Stomach (tissue), 8 donors: ENCODE measurements at regions not wholly inside any gene's neighbourhood (a gene's known extent, or its start where the extent isn't known, plus 50 kb on each side); places are given as distances from the start of the nearest gene placed in this dataset.

Experiments
- DNase-seq, 2 donors: peaks; one replicate each; pipeline versions ENCODE4 v3.0.0 to v3.0.0-alpha.2; 2013 to 2019
- H3K27ac ChIP-seq, 5 donors: fragments of 200-600 bp in 4 of 5; sonication (generic) in 4 of 5; one replicate each; pipeline ENCODE4 v1.5.1; 2013 to 2019; ENCODE audit warnings: mild to moderate bottlenecking in 1 of 5, moderate library complexity in 1 of 5
- H3K27me3 ChIP-seq, 3 donors: fragments of 200-600 bp; sonication (generic); one replicate each; pipeline ENCODE4 v1.5.1; 2017 to 2019; ENCODE audit warnings: mixed run types in 1 of 3
- H3K36me3 ChIP-seq, 4 donors: fragments of 200-600 bp; sonication (generic); 1 replicate in 3 of 4; 2 replicates in 1 of 4; pipeline ENCODE4 v1.5.1; 2016 to 2019
- H3K4me1 ChIP-seq, 4 donors: fragments of 200-600 bp; sonication (generic); one replicate each; pipeline ENCODE4 v1.5.1; 2016 to 2019
- H3K4me3 ChIP-seq, 4 donors: fragments of 200-600 bp; sonication (generic) in 3 of 4; one replicate each; pipeline ENCODE4 v1.5.1; 2016 to 2019; ENCODE audit warnings: mild to moderate bottlenecking in 1 of 4
- H3K9me3 ChIP-seq, 4 donors: fragments of 200-600 bp; sonication (generic); one replicate each; pipeline ENCODE4 v1.5.1; 2016 to 2019
- EP300 ChIP-seq: sonication (generic); formaldehyde crosslinking; IDR thresholded peaks from one replicate; pipeline ENCODE4 v1.6.1; 2017; ENCODE audit warnings: antibody characterized with exemption
- POLR2A ChIP-seq, 4 donors: fragments of 450-650 bp; IDR thresholded peaks; one replicate each; pipeline ENCODE4 v1.6.1; 2016; ENCODE audit warnings: antibody characterized with exemption in 4 of 4, control low read depth in 2 of 4, mild to moderate bottlenecking in 1 of 4, moderate library complexity in 1 of 4
- POLR2AphosphoS5 ChIP-seq, 3 donors: sonication (generic); formaldehyde crosslinking; IDR thresholded peaks; one replicate each; pipeline ENCODE4 v1.6.1; 2016; ENCODE audit warnings: antibody characterized with exemption in 3 of 3
- WGBS, 5 donors: extraction: QIAGEN DNeasy Blood & Tissue Kit in 3 of 5; methylation state at CpG; one replicate each; pipeline versions ENCODE4 v1.1.5 to v1.1.7; 2013 to 2018; 5-methylcytosine and 5-hydroxymethylcytosine counted together
- intact Hi-C: fragments of 100-400 bp; cut with DNase I; formaldehyde crosslinking; loops from one replicate; pipeline ENCODE4 v1.15.1; 2023; ENCODE audit warnings: low total_unique reads
- TF ChIP-seq, protein P1 (sequence below), 7 experiments: fragments of 450-650 bp in 4 of 7; fragments of 200-600 bp in 3 of 7; sonication (generic) in 3 of 7; IDR thresholded peaks; one replicate each; pipeline ENCODE4 v1.5.1; 2016 to 2019; ENCODE audit warnings: antibody characterized with exemption in 7 of 7, control low read depth in 2 of 7, mild to moderate bottlenecking in 1 of 7
- donor health status: healthy with polysubstance abuse.
- donor health status: Bipolar disorder and iron deficiency.
- donor health status: healthy.

- no peak for DNase-seq
- 58 to 66% (median 64%) methylated on average over 2 of the region's 2 CpGs for WGBS, 5 donors
- TF ChIP-seq POLR2A (IDR thresholded peaks at IDR 0.05) = no peak
- TF ChIP-seq, protein P1, sequence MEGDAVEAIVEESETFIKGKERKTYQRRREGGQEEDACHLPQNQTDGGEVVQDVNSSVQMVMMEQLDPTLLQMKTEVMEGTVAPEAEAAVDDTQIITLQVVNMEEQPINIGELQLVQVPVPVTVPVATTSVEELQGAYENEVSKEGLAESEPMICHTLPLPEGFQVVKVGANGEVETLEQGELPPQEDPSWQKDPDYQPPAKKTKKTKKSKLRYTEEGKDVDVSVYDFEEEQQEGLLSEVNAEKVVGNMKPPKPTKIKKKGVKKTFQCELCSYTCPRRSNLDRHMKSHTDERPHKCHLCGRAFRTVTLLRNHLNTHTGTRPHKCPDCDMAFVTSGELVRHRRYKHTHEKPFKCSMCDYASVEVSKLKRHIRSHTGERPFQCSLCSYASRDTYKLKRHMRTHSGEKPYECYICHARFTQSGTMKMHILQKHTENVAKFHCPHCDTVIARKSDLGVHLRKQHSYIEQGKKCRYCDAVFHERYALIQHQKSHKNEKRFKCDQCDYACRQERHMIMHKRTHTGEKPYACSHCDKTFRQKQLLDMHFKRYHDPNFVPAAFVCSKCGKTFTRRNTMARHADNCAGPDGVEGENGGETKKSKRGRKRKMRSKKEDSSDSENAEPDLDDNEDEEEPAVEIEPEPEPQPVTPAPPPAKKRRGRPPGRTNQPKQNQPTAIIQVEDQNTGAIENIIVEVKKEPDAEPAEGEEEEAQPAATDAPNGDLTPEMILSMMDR (IDR thresholded peaks at IDR 0.05) = no peak
- intact Hi-C loops = no loop called here
- H3K27ac ChIP-seq = no peak overlapping the region
- no peaks in the 10 kb centered on the region for H3K4me1 ChIP-seq
- no peak overlapping the region for H3K4me3 ChIP-seq
- H3K27me3 ChIP-seq = no peaks in the 10 kb centered on the region
- peaks cover 0 to under 1% (median 0%) of the 10 kb centered on the region in 4 donors for H3K9me3 ChIP-seq
- no peaks in the 10 kb centered on the region for H3K36me3 ChIP-seq
Measured at GRCh38 chr2:212618636-212619035, 80.0 kb upstream of the ERBB4 start.

GRCh38 chr2:212610872-212611425, 72.3 kb upstream of the ERBB4 start:
- 59 to 82% (median 74%) methylated on average over 3 of the region's 3 CpGs for WGBS, 5 donors
- Histone ChIP-seq H3K27ac (no peak overlapping the region), H3K4me3 (no peak overlapping the region), H3K27me3 (no peaks in the 10 kb centered on the region), H3K9me3 (no peaks in the 10 kb centered on the region), H3K36me3 (no peaks in the 10 kb centered on the region), H3K4me1 (no peaks in the 10 kb centered on the region)
- intact Hi-C loops = no loop called here
- no peak for DNase-seq
- TF ChIP-seq EP300 (no peak), POLR2AphosphoS5 (IDR thresholded peaks at IDR 0.05) (no peak), POLR2A (IDR thresholded peaks at IDR 0.05) (no peak)
- TF ChIP-seq, protein P1 (IDR thresholded peaks at IDR 0.05) = no peak

DNA sequence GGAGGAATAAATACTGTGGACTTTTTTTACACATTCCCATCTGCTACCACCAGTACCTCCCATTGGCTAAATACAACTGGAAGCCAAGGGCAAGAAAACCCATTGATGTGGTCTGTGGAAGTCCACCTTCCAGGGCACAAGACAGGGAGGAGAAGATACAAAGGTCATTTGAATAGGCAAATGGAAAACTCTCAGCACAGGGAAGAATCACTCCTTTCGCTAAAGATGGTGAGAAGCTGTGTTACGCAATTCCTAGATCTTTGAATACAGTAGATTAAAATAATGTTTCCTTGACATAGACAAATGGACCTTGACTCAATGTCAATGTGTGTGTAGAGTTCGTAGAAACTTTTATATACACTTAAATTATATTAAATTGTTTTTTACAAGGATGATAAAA, 70.9 kb upstream of the ERBB4 start:
- Histone ChIP-seq H3K27me3 (no peaks in the 10 kb centered on the region), H3K27ac (no peak overlapping the region), H3K4me3 (no peak overlapping the region), H3K36me3 (no peaks in the 10 kb centered on the region), H3K4me1 (no peaks in the 10 kb centered on the region), H3K9me3 (no peaks in the 10 kb centered on the region)
- TF ChIP-seq, protein P1 (IDR thresholded peaks at IDR 0.05) = no peak
- TF ChIP-seq POLR2A (IDR thresholded peaks at IDR 0.05) (no peak), EP300 (no peak), POLR2AphosphoS5 (IDR thresholded peaks at IDR 0.05) (no peak)
- DNase-seq = no peak
- 79 to 87% (median 81%) methylated on average over 3 of the region's 3 CpGs for WGBS, 5 donors
- intact Hi-C loops = no loop called here

GRCh38 chr2:212607080-212607479, 68.5 kb upstream of the ERBB4 start:
- H3K9me3 ChIP-seq = no peaks in the 10 kb centered on the region
- H3K27ac ChIP-seq = no peak overlapping the region
- no peak for DNase-seq
- 56 to 60% (median 58%) methylated on average over 2 of the region's 2 CpGs for WGBS, 5 donors
- TF ChIP-seq POLR2AphosphoS5 (IDR thresholded peaks at IDR 0.05) = no peak
- TF ChIP-seq POLR2A (IDR thresholded peaks at IDR 0.05) = no peak
- TF ChIP-seq, protein P1 (IDR thresholded peaks at IDR 0.05) = no peak
- no peak for TF ChIP-seq EP300
- intact Hi-C loops = no loop called here
- no peaks in the 10 kb centered on the region for H3K36me3 ChIP-seq
- H3K4me3 ChIP-seq = no peak overlapping the region
- H3K4me1 ChIP-seq = no peaks in the 10 kb centered on the region
- no peaks in the 10 kb centered on the region for H3K27me3 ChIP-seq
